Hepatic stellate cell (primary cell): ENCODE measurements at regions not wholly inside any gene's neighbourhood (a gene's known extent, or its start where the extent isn't known, plus 50 kb on each side); places are given as distances from the start of the nearest gene placed in this dataset.
"Not testable (repeated sequence)": the region's sequence is repeated elsewhere in the genome, so short reads cannot be mapped to it uniquely, and the experiment has no call there.

Source experiments
- DNase-seq: peaks from one replicate; pipeline ENCODE4 v3.0.0; 2011; ENCODE audit warnings: low spot score

DNA sequence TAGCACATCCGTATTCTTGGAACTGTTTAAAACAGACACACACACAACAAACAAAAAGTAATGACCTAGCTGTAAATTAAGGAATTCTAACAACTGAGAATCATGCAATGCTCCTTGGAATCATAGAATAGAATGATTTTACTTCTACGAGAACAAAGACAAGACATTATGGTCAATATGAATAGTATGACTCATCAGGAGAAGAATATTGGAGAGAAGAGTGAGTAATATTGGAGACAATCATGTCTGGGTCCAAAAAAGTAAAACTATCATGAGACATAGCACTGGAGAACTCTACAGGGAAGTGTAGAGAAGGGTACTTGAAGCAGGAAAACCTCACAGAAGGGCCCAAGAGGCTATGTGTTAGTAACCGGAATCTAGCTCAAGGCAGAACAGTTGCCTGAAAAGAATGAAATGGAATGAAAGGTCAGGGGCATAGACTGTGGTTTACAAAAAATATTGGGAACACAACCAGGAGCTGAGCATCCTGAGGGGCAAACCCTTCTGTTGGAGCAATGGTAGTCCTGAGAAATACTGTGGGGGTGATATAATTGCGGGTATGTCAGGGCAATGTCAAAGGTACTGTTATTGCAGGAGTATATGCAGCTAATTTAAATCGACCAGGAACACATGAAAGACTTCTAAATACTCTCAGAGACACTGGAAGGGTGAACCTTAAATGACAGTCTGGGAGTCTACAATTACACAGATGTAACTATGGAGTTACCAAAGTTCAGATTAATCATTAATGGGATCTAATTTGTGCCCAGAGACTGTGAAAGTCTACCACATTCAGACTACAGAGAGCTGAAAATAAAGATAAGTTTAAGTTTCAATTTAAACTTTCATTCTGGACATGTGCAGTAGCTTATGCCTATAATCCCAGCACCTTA is 201.2 kb downstream of the BCHE start:
- no peak for DNase-seq

DNA sequence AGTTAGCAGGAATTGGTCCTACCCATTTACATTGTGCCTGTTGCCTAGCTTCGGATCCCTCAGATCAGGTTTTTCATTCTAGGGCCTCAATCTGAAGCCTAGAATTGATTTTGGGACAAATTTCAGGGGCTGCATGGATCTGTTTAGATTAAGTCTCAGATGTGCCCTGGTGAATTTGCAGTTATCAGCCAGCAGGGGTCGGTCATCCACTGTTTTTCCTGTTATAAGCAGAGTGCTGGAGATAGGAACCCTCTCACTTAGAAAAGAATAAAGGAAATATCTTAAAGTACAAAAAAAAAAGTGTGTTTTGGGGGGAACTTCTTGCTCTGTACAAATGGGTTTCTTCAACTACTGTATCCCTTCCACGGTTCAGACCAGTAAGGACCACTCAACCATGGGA is 212.5 kb downstream of the BCHE start:
- DNase-seq = no peak

DNA sequence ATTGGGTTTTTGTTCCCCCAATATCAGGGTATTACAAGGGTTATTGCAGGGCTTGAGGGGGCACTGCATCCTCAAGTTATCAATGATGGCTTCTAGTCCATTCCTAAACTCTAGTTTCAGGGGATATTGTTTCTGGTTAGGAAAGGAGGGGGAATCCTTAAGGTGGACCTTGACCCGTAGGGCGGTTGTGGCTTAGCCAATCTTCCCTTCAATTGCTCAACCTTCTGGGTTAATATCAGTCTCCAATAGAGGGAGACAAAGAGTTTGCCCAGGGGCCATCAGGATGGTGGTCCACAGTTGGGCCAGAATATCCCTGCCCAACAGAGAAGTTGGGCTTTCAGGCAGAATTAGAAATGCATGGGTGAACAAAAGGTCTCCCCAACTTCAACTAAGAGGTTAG is 214.9 kb downstream of the BCHE start:
- no peak for DNase-seq

DNA sequence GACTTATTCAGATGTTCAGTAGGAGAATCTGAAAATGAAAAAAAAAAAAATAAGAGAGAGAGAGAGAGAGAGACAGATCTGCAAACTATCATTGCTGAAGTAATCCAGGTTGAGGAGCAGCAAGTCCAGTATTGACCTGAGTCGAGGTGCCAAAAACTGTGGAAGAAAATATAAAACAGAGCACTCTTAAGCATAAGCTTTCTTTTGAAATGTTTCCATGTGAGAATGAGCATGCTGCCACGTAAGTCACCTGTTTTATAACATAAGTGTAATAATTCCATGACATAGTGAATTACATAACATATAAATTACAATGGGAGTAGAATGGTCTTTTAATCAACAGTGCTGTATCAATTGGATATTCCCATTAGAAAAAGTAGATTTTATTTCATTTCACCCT is 218.2 kb downstream of the BCHE start:
- DNase-seq = no peak

DNA sequence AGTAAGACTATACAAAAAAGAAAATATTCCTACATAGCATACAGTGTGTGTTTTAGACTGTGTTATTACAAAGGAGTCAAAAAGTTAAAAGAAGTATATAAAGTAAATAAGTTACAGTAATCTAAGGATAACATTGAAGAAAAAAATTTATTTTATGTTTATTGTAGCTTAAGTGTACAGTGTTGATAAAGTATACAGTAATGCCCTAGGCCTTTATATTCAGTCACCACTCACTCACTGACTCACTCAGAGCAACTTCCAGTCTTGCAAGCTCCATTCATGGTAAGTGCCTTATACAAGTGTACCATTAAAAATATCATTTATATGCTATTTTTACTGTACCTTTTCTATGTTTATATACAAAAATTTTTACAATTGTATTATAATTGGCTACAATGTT is 220.1 kb downstream of the BCHE start:
- DNase-seq = no peak

DNA sequence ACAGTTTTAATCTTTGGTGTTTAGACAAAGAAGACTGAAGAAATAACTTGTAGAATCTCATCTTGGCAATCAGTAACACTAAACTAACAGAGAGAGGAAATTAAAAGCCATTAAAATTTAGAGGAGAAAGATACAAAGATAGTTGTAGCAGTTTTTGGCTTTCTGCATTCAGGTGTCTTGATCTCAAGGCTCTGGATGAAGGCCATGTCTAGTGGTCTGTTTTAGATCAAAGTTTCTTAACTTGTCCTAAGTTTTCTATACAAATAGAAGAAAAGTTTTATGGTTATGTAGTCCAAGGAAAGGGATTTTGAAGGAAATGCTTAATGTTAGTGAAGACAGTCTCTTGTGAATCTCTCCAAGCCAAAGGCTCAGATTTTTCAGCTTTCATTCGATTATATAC is 222.9 kb downstream of the BCHE start:
- DNase-seq = no peak

DNA sequence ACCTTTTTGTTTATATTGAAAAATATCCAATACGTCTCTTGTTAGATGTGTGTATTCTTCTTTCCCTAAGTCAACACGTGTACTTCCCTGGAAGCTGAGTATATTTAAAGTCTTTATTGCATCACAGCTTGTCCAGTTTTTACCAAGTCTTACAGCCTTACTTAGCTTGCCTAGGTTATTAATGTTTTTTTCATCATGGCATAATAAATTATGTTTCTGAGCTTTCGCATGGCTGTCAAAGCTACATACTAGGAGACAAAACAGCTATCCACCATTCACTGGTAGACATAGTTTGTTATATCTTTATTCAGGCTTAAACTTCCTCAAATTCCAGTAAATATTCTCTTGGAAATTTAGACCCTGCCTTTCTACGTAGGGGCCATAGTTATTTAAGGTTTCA is 224.2 kb downstream of the BCHE start:
- no peak for DNase-seq

DNA sequence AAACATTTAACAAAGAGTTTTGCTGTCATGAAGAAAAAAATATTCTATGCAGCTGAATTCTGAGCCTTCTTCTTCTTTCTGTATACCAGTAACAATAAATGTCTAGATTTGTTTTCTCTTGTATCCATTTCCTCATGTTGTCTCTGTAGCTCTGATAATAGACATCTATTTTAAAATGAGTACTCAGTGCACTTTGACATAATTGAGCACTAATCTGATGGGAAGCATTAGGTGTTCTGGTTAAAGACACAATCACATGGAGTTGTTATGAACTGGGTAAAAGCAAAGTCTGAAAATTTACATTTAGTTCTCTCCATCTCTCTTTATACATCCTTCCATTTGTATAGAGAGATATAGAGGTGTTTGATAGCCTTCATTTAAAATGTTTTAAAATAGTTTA is 230.0 kb downstream of the BCHE start:
- no peak for DNase-seq

DNA sequence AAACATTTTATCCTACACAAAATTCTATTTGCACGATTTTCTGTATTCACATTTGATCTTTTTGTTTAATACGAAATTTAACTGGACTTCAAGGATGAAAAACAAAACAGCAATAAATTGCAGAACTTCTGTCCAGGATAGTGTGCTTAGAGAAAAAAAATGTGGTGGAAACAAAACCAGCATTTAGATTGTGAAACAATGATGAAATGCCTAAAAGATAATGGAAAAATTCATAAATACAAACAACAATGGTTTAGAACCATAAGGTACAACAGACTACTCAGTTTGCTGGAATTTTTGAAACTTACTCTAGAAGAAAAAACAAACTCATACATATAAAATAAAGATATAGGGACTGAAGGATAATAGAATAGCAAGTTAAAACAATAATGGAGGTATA is 234.0 kb downstream of the BCHE start:
- DNase-seq = no peak

DNA sequence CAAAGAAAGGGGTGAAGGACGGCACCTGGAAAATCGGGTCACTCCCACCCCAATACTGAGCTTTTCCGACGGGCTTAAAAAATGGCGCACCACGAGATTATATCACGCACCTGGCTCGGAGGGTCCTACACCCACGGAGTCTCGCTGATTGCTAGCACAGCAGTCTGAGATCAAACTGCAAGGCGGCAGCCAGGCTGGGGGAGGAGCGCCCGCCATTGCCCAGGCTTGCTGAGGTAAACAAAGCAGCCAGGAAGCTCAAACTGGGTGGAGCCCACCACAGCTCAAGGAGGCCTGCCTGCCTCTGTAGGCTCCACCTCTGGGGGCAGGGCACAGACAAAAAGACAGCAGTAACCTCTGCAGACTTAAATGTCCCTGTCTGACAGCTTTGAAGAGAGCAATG is 264.7 kb downstream of the BCHE start:
- DNase-seq = not testable (repeated sequence)

DNA sequence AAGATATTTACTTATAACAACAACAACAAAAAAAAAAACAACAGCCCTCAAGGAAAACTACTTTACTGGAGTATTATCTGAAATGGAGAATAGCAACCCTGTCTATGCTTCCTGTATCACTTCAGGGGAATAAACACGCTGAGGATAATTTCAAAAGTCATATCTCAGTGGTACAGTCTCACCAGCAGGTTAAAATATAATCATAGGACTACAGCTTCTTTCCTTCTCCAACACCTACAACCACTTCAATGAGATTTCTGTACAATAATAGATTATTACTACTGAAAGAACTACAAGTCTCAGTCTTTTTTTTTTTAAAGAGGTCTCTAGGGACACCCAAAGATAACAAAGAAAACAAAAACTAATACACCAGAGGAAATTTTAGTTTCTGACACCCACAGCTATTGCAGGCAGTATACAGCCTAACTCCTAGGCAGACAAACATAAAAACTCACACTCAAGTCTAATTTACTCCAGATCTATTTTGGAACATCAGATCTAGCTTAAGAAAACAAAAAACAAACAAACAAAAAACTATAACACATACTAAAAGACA is 268.2 kb downstream of the BCHE start:
- no peak for DNase-seq

DNA sequence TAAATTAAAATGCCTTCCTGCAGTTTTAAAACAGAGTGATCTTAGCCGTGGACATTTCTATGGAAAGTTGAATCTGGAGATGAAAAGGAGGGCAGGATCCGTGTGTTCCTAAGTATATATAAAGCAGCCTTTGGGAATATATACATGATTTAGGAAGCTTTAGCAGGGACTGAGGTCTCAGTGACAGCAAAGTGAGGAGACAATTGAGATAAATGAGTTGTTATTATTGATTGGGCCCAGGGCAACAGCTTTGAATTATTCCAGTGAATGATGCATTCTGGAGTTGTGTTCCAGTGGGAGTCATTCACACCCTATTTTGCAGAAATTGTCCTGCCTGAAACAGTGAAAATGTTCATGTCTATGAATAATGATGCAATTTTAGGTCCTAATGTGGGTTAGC is 281.4 kb downstream of the BCHE start:
- no peak for DNase-seq

DNA sequence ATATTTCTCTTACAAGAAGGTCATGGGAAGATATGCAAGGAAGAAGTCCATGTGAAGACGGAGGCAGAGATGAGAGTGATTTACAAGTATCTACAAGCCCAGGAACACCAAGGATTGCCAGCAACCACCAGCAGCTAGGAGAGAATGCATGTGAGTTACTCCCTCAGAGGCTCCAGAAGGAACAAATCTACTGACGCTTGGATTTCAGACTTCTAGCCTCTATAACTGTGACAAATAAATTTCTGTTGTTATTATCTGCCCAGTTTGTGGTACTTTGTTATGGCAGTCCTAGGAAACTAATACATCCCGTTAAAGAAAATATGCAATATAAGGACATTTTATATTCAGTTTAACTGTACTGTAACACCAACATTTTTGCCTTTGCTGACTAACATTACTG is 283.9 kb downstream of the BCHE start:
- DNase-seq = no peak

DNA sequence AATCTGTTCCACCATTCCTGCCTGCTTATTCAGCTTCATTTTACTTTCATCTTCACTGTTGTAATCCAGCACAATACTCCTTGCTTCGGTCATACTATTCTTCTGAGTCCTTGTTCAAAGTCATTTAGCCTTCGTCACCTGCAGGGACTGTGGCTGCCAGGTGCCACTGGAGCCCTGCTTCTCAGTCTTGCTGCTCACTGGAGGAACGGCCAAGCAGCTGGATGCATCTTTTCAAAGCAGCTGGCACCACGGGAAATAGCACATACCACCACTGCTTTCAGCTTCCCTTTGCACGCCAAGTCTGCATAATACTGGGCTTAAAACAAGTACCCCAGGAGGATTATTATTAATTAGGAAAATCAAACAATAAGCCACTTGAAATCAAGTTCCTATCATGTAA is 287.6 kb downstream of the BCHE start:
- DNase-seq = no peak

DNA sequence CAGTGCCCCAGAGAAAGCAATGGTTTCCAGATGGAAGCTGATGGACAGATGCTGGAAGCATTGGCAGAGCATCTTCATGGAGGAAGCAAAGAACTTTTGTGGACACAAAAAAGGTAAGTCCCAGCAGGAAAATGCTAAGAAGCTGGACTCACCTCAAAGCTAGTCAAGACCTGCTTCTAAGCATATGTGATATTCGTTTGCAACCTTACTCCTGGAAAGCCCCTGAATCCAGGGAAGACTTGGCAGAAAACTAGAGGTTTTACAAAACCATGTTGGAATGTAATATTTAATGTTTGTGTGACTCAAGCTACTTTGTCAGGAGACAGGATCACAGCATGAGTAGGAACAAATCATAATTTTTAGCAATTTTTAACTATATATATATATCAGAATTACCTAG is 288.2 kb downstream of the BCHE start:
- no peak for DNase-seq

DNA sequence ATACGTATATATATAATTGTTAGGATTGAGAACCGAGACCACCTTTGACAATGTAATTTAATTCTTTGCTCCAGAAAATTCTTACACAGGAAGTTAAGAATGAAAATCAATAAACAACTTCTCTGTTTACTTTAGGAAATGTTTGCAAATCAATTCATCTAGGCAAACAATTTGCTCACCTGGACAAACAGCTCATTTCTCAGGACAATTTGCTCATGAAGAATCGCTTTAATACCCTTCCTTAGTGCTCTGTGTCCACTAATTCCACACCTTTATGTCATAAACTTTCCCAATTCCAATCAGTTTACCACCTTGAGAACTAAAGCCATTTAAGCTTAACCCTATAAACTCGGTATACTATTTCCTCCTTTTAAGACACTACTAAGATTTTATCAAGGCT is 292.2 kb downstream of the BCHE start:
- no peak for DNase-seq

DNA sequence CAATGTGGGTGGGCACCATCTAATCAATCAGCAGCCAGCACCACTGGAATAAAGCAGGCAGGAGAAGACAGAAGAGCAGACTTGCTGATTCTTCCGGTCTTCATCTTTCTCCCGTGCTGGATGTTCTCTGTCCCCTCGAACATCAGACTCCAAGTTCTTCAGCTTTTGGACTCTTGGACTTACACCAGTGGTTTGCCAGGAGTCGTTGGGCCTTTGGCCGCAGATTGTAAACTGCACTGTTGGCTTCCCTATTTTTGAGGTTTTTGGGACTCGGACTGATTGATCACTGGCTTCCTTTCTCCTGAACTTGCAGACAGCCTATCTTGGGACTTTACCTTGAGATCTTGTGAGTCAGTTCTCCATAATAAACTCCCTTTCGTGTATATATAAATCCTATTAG is 292.8 kb downstream of the BCHE start:
- DNase-seq = no peak

DNA sequence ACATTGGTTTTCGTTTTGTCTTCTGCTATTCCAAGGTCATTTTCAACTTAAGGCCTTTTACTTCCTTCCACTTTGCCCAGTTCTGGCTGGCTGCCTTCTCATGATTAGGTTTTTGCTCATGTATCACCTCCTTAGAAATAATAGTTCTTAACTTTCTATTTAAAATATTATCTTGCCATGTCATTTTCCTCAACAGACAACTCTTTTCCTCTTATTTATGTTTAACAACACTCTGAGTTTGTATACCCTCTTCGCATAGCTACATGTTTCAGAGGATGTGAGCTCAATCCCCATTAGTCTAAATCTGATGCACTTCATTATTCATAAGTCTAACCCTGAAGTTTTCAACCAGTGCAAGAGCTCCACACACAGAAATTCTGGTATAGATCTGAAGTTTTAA is 299.1 kb downstream of the BCHE start:
- DNase-seq = no peak

DNA sequence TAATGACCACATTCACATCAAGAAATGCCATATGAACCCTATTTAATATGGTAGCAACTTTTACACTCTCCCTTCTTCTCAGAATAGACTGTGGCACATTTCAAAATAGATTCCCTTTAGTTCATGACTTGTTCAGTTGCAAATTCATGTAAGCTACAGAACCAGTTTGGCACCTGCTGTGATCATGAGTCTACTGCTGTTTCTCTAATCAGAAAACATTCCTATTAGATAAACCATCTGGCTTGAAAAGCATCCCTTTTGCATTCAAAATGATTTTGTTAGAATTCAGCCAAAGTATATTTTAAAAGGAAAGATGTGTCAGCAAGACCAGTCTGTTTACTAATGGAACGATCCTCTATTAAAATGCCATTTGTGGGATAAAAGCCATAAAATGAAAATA is 304.4 kb downstream of the BCHE start:
- no peak for DNase-seq

DNA sequence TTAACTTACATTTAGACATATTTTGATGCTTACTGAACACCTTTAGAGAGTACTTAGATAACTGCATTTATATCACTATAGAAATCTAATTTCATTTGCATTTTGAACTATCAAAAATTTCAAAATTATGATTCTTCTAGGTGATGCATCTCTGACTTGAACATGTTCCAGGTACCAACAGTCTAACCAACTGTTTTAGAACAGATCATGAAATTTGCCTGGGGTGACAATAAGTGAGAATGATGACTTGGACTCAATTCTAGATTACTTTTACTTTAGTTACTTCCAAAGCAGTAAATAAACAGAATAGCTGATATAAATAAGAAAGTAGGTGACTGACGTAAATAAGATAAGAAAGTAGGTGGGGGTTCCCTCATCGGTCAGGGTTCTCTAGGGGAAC is 307.8 kb downstream of the BCHE start:
- DNase-seq = no peak

DNA sequence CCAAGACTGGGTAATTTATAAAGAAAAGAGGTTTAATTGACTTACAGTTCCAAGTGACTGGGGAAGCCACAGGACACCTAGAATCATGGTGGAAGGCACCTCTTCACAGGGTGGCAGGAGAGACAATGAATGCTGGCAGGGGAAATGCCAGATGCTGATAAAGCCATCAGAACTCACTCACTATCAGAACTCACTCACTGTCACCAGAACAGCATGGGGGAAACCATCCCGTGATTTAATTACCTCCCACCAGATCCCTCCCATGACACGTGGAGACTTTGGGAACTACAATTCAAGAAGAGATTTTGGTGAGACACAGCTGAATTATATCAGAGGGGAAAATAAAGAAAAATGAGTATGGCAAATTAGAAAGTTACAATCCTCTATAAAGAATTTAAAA is 310.9 kb downstream of the BCHE start:
- DNase-seq = no peak

DNA sequence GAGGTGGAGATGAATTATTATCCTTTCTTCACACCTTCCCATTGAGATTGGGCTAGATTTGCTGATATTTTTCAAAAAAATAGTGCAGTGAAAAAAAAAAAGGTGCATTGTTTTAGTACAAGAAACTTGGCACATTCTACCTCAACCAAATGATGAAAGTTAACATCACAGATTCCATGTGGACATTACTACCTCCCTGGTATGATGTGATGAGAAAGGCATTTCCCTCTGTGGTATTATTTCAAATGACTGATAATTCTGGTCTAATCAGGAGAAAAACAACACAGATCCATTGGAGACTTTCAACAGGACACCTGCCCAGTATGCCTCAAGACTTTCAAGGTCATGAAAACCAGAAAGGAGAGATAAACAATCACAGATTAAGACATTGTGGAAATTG is 313.4 kb downstream of the BCHE start:
- no peak for DNase-seq

DNA sequence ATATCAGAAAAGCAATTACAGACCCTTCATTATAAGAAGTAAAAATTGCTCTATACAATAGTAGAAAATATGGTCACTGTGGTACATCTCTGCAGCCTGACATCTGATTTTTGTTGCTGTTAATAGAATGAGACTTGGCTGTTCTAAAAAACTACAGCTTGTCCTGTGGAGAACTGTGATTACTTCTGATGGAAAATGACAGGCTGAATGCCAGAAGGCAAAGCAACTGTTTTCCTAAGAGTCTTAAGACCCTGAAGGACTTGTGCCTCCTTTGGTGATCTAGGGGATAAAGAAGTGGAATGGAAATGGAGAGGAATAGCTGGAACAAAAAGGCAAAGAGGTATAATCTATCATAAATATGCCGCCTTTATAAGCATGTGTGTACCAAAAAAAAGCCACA is 314.8 kb downstream of the BCHE start:
- DNase-seq = no peak
